Right lobe of liver (tissue), 6 donors: ENCODE measurements at regions not wholly inside any gene's neighbourhood (a gene's known extent, or its start where the extent isn't known, plus 50 kb on each side); places are given as distances from the start of the nearest gene placed in this dataset.

Source experiments
- ATAC-seq, 4 donors: fragments of 200-7000 bp; cut with Tn5 transposase; one replicate each; pipeline ENCODE4 v1.9.1; 2020; ENCODE audit warnings: mild to moderate bottlenecking in 4 of 4, moderate library complexity in 4 of 4
- DNase-seq, 3 donors: peaks; one replicate each; pipeline ENCODE4 v3.0.0-alpha.2; 2020
- H3K27ac ChIP-seq, 3 donors: fragments of 200-600 bp; one replicate each; pipeline ENCODE4 v1.8.0; 2022
- H3K27me3 ChIP-seq, 2 donors: fragments of 200-600 bp; one replicate each; pipeline ENCODE4 v1.8.0; 2022
- H3K36me3 ChIP-seq, 4 donors: fragments of 200-600 bp; sonication (generic) in 1 of 4; one replicate each; pipeline versions ENCODE4 v1.5.1 to v1.8.0; 2017 to 2022; ENCODE audit warnings: control low read depth in 1 of 4
- H3K4me1 ChIP-seq, 4 donors: fragments of 200-600 bp; sonication (generic) in 1 of 4; one replicate each; pipeline versions ENCODE4 v1.5.1 to v1.8.0; 2017 to 2022; ENCODE audit warnings: control low read depth in 1 of 4
- H3K4me3 ChIP-seq, 3 donors: fragments of 200-600 bp; one replicate each; pipeline ENCODE4 v1.8.0; 2022
- H3K9me3 ChIP-seq, 4 donors: fragments of 200-600 bp; sonication (generic) in 1 of 4; one replicate each; pipeline versions ENCODE4 v1.5.1 to v1.8.0; 2017 to 2022; ENCODE audit warnings: control low read depth in 1 of 4
- POLR2A ChIP-seq: fragments of 450-650 bp; IDR thresholded peaks from one replicate; pipeline ENCODE4 v1.6.1; 2017; ENCODE audit warnings: antibody characterized with exemption, mild to moderate bottlenecking
- WGBS: methylation state at CpG from one replicate; pipeline ENCODE4 v1.1.6; 2018; ENCODE audit warnings: low coverage, low lambda C conversion rate; ENCODE audit not compliant: insufficient coverage; ENCODE audit errors: missing lambda C conversion rate; 5-methylcytosine and 5-hydroxymethylcytosine counted together
- intact Hi-C, 2 donors: fragments of 100-400 bp; cut with DNase I; formaldehyde crosslinking; loops; one replicate each; pipeline versions ENCODE4 v1.11.2 to v1.14.1; 2022
- TF ChIP-seq, protein P1 (sequence below), 4 donors: fragments of 200-600 bp in 3 of 4; fragments of 450-650 bp in 1 of 4; IDR thresholded peaks; one replicate each; pipeline versions ENCODE4 v1.5.1 to v1.8.0; 2016 to 2022; ENCODE audit warnings: antibody characterized with exemption in 4 of 4, mild to moderate bottlenecking in 2 of 4
- donor health status: DM: no; HTN: yes; CAD: no.
- donor health status: DM: no; HTN: no; CAD: no.
- donor health status: DM: no; HTN: no; CAD: no.
- donor health status: DM: no; HTN: yes; CAD: no.
- donor health status: DM: no; HTN: yes; CAD: no.

DNA sequence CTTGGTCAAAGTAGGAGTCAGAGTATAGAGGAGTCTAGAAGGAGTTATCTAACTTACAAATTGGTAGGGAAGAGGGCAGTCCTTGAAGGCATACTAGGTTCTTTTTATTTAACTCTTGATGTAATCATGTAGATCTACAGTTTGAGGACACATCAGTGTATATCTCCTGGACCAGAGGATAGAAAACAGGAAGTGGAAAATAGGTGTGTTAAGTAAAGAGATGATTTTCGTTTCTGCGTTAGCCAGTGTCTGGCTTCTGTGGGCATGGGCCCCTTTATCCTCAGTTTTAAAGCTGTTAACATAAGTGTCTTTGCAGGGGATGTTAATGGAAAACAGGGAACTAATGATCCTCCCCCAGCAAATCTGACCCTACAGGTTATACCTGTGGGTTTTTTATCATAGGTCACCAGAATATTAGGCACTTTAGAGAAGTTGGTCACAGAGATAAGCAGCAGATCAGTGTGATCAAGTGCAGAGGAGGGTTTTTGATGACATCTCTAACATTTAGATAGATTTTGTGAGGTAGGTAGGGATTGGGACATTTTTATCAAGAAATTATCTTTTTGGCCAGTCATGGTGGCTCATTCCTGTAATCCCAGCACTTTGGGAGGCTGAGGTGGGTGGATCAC is 58.6 kb upstream of the PRSS1 start:
- Histone ChIP-seq H3K9me3 (no peaks in the 10 kb centered on the region), H3K27me3 (no peaks in the 10 kb centered on the region), H3K4me1 (no peaks in the 10 kb centered on the region), H3K36me3 (no peaks in the 10 kb centered on the region), H3K27ac (no peak overlapping the region), H3K4me3 (no peak overlapping the region)
- 43% methylated on average over 2 of the region's 2 CpGs for WGBS
- no peak for DNase-seq
- TF ChIP-seq POLR2A: no peak
- TF ChIP-seq, protein P1, sequence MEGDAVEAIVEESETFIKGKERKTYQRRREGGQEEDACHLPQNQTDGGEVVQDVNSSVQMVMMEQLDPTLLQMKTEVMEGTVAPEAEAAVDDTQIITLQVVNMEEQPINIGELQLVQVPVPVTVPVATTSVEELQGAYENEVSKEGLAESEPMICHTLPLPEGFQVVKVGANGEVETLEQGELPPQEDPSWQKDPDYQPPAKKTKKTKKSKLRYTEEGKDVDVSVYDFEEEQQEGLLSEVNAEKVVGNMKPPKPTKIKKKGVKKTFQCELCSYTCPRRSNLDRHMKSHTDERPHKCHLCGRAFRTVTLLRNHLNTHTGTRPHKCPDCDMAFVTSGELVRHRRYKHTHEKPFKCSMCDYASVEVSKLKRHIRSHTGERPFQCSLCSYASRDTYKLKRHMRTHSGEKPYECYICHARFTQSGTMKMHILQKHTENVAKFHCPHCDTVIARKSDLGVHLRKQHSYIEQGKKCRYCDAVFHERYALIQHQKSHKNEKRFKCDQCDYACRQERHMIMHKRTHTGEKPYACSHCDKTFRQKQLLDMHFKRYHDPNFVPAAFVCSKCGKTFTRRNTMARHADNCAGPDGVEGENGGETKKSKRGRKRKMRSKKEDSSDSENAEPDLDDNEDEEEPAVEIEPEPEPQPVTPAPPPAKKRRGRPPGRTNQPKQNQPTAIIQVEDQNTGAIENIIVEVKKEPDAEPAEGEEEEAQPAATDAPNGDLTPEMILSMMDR (IDR thresholded peaks at IDR 0.05): no peak
- ATAC-seq: no peak
- intact Hi-C loops: no loop called here

- DNase-seq (no peak), ATAC-seq (no peak)
- no peaks in the 10 kb centered on the region for H3K4me1 ChIP-seq
- H3K27me3 ChIP-seq: no peaks in the 10 kb centered on the region
- no peak overlapping the region for H3K4me3 ChIP-seq
- WGBS: 39% methylated on average over 3 of the region's 3 CpGs
- H3K36me3 ChIP-seq: no peaks in the 10 kb centered on the region
- intact Hi-C loops: no loop called here
- H3K27ac ChIP-seq: no peak overlapping the region
- H3K9me3 ChIP-seq: no peaks in the 10 kb centered on the region
- TF ChIP-seq, protein P1 (IDR thresholded peaks at IDR 0.05): peak in 1 of 4 donors; percentile 12
- TF ChIP-seq POLR2A: no peak
Measured at GRCh38 chr7:142689439-142690120, 59.7 kb upstream of the PRSS1 start.

DNA sequence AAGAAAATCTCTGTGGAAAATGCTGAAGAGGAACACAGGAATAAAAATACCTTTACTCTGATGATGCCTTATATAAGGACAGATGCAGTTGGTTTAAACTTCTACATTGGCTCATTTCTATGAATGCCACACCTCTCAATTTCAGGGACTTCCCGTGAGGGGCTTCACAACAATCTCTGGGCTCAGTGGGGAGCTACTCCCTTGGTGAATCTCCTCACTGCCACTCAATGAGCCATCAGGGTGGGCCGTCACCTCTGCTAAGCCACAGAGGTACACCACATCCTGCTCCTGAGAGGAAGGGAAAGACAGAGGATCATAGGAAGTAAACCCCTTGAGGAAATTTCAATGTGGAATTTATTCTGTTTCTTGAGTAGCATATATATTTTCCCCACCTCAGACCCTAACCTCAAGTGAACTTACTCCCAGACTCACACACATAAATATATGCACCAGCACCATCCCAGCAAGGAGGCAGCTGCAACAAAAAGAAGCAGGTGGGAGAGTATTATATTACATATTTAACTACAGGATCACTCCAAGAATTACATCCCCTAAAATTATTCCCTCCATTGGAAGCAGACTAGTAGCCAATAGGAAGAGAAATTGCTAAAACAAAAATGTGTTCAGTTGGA is 63.3 kb upstream of the PRSS1 start:
- WGBS: 14% methylated on average over 2 of the region's 2 CpGs
- H3K4me1 ChIP-seq: no peaks in the 10 kb centered on the region
- H3K4me3 ChIP-seq: no peak overlapping the region
- H3K36me3 ChIP-seq: no peaks in the 10 kb centered on the region
- no peak overlapping the region for H3K27ac ChIP-seq
- intact Hi-C loops: no loop called here
- no peak for DNase-seq
- TF ChIP-seq, protein P1 (IDR thresholded peaks at IDR 0.05): no peak
- no peak for TF ChIP-seq POLR2A
- no peaks in the 10 kb centered on the region for H3K9me3 ChIP-seq
- no peaks in the 10 kb centered on the region for H3K27me3 ChIP-seq
- ATAC-seq: no peak

DNA sequence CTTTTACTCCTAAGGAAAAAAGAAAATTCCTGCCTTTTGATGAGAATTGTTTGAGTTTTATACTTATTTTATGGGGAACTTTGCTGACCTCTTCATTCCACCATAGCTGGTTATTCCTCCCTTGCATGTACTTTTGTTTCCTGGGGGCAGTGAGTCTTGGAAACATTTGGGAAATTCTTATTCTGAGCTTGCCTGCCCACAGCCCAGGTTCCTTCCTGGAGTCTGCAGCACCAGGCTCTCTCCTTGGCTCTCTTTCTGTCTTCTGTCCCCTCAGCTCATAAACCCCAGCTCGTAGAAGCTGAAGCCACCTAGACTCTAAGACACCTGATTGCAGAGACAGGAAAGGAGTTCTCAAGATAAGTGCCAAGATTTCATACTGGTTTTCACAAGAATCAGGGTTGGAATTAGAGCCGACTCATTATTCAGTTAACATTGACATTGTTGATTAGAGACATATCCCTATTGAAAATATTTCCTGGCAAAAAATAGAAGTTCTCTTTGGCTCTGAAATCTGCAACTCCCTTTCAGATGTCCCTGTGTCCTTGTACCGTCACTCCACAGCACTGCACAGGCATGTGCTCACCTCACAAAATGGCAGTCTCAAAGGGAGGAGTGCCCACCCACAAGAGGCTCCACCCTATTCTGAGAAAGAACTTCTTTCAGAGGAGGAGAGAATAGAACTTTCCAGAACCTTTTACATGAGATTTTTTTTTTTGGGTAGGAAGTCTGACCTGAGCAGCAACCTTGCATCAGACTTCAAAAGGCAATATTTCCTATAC is 67.8 kb upstream of the PRSS1 start:
- Histone ChIP-seq H3K4me1 (no peaks in the 10 kb centered on the region), H3K4me3 (no peak overlapping the region), H3K27ac (no peak overlapping the region), H3K36me3 (no peaks in the 10 kb centered on the region), H3K9me3 (no peaks in the 10 kb centered on the region), H3K27me3 (no peaks in the 10 kb centered on the region)
- WGBS: 68% methylated on average over 2 of the region's 3 CpGs
- no peak for TF ChIP-seq POLR2A
- TF ChIP-seq, protein P1 (IDR thresholded peaks at IDR 0.05): no peak
- no peak for DNase-seq
- no peak for ATAC-seq
- intact Hi-C loops: no loop called here
